Activated CD4-positive, alpha-beta memory T cell treated with anti-CD3 and anti-CD28 coated beads for 36 hours (primary cell): ENCODE measurements at regions not wholly inside any gene's neighbourhood (a gene's known extent, or its start where the extent isn't known, plus 50 kb on each side); places are given as distances from the start of the nearest gene placed in this dataset.

Experiments used
- CTCF ChIA-PET: fragments of 350-600 bp; sonication (Branson Sonifier 250); formaldehyde crosslinking; loops from one replicate; lab custom pipeline; 2021; ENCODE audit warnings: antibody characterized with exemption, inconsistent platforms; lab: Charles Lee
- POLR2A ChIA-PET: fragments of 350-600 bp; sonication (Branson Sonifier 250); formaldehyde crosslinking; loops from one replicate; lab custom pipeline; 2021; ENCODE audit warnings: antibody characterized with exemption; lab: Charles Lee
- DNase-seq: peaks from one replicate; pipeline ENCODE4 v3.0.0-alpha.2; 2020
- H3K27ac Mint-ChIP-seq: one replicate; pipeline ENCODE4 v1.8.0; 2021; ENCODE audit warnings: mixed read lengths
- H3K27me3 Mint-ChIP-seq: one replicate; pipeline ENCODE4 v1.8.0; 2021; ENCODE audit warnings: mixed read lengths
- H3K36me3 Mint-ChIP-seq: one replicate; pipeline ENCODE4 v1.8.0; 2021; ENCODE audit warnings: mixed read lengths
- H3K4me1 Mint-ChIP-seq: one replicate; pipeline ENCODE4 v1.8.0; 2021; ENCODE audit warnings: low read depth, mixed read lengths
- H3K4me3 Mint-ChIP-seq: one replicate; pipeline ENCODE4 v1.8.0; 2021; ENCODE audit warnings: mild to moderate bottlenecking, mixed read lengths
- H3K9me3 Mint-ChIP-seq: one replicate; pipeline ENCODE4 v1.8.0; 2021; ENCODE audit warnings: mixed read lengths
- intact Hi-C: fragments of 100-400 bp; cut with micrococcal nuclease; formaldehyde crosslinking; loops from one replicate; pipeline ENCODE4 v1.15.1; 2023

GRCh38 chr5:109971968-109972367, 282.2 kb downstream of the MAN2A1 start:
- no peak for DNase-seq
- intact Hi-C loops = loop anchor here (2.0 kb wide), 1 partner anchor 55 kb away; no protein-coding TSS in a partner anchor
- Mint-ChIP-seq H3K4me1 (peaks cover 10% of the 10 kb centered on the region), H3K36me3 (no peaks in the 10 kb centered on the region), H3K27me3 (no peaks in the 10 kb centered on the region), H3K4me3 (no peak overlapping the region), H3K27ac (no peak overlapping the region), H3K9me3 (no peaks in the 10 kb centered on the region)
- CTCF ChIA-PET = no interaction called here
- POLR2A ChIA-PET = interaction anchor here (1.1 kb wide), 1 partner anchor 27 kb away, joined by 3 read pairs; no protein-coding TSS in a partner anchor

GRCh38 chr5:109981979-109982378, 292.3 kb downstream of the MAN2A1 start:
- ChIA-PET POLR2A (no interaction called here), CTCF (no interaction called here)
- no peak overlapping the region for H3K27ac Mint-ChIP-seq
- intact Hi-C loops = no loop called here
- DNase-seq = no peak
- H3K9me3 Mint-ChIP-seq = no peaks in the 10 kb centered on the region
- no peaks in the 10 kb centered on the region for H3K4me1 Mint-ChIP-seq
- H3K27me3 Mint-ChIP-seq = no peaks in the 10 kb centered on the region
- H3K36me3 Mint-ChIP-seq = no peaks in the 10 kb centered on the region
- H3K4me3 Mint-ChIP-seq = no peak overlapping the region

- no peaks in the 10 kb centered on the region for H3K36me3 Mint-ChIP-seq
- ChIA-PET POLR2A (no interaction called here), CTCF (no interaction called here)
Measured at GRCh38 chr5:109982966-109983534, 293.3 kb downstream of the MAN2A1 start.

GRCh38 chr5:109986726-109987125, 297.0 kb downstream of the MAN2A1 start:
- ChIA-PET CTCF (no interaction called here), POLR2A (no interaction called here)
- intact Hi-C loops = no loop called here
- DNase-seq = no peak
- Mint-ChIP-seq H3K27me3 (no peaks in the 10 kb centered on the region), H3K4me1 (no peaks in the 10 kb centered on the region), H3K27ac (no peak overlapping the region), H3K9me3 (no peaks in the 10 kb centered on the region), H3K36me3 (no peaks in the 10 kb centered on the region), H3K4me3 (no peak overlapping the region)

More at GRCh38 chr5:109982966-109983534, 293.3 kb downstream of the MAN2A1 start:
- Mint-ChIP-seq H3K27me3 (no peaks in the 10 kb centered on the region), H3K4me3 (no peak overlapping the region), H3K27ac (no peak overlapping the region), H3K4me1 (no peaks in the 10 kb centered on the region), H3K9me3 (no peaks in the 10 kb centered on the region)
- no peak for DNase-seq
- intact Hi-C loops = no loop called here

GRCh38 chr5:109987355-109987754, 297.6 kb downstream of the MAN2A1 start:
- Mint-ChIP-seq H3K4me1 (no peaks in the 10 kb centered on the region), H3K27ac (no peak overlapping the region), H3K9me3 (no peaks in the 10 kb centered on the region), H3K4me3 (no peak overlapping the region), H3K27me3 (no peaks in the 10 kb centered on the region), H3K36me3 (no peaks in the 10 kb centered on the region)
- intact Hi-C loops = no loop called here
- CTCF ChIA-PET = no interaction called here
- POLR2A ChIA-PET = no interaction called here
- no peak for DNase-seq

- Mint-ChIP-seq H3K27ac (no peak overlapping the region), H3K36me3 (no peaks in the 10 kb centered on the region), H3K4me1 (no peaks in the 10 kb centered on the region), H3K9me3 (no peaks in the 10 kb centered on the region), H3K27me3 (no peaks in the 10 kb centered on the region), H3K4me3 (no peak overlapping the region)
- intact Hi-C loops = no loop called here
- no peak for DNase-seq
- CTCF ChIA-PET = no interaction called here
- POLR2A ChIA-PET = no interaction called here
Measured at GRCh38 chr5:109987970-109988369, 298.2 kb downstream of the MAN2A1 start.

- no peak for DNase-seq
- Mint-ChIP-seq H3K27ac (no peak overlapping the region), H3K4me1 (no peaks in the 10 kb centered on the region), H3K36me3 (no peaks in the 10 kb centered on the region), H3K9me3 (no peaks in the 10 kb centered on the region), H3K27me3 (no peaks in the 10 kb centered on the region), H3K4me3 (no peak overlapping the region)
- POLR2A ChIA-PET = interaction anchor here (0.5 kb wide), 1 partner anchor 181 kb away, joined by 4 read pairs; no protein-coding TSS in a partner anchor
- intact Hi-C loops = no loop called here
- CTCF ChIA-PET = no interaction called here
Measured at GRCh38 chr5:109989161-109989560, 299.4 kb downstream of the MAN2A1 start.

- no peak overlapping the region for H3K27ac Mint-ChIP-seq
- ChIA-PET POLR2A (interaction anchor here (0.5 kb wide), 1 partner anchor 180 kb away, joined by 4 read pairs; no protein-coding TSS in a partner anchor), CTCF (no interaction called here)
- H3K27me3 Mint-ChIP-seq = no peaks in the 10 kb centered on the region
- intact Hi-C loops = no loop called here
- no peaks in the 10 kb centered on the region for H3K9me3 Mint-ChIP-seq
- no peaks in the 10 kb centered on the region for H3K36me3 Mint-ChIP-seq
- H3K4me1 Mint-ChIP-seq = no peaks in the 10 kb centered on the region
- no peak overlapping the region for H3K4me3 Mint-ChIP-seq
- no peak for DNase-seq
Measured at GRCh38 chr5:109989994-109990722, 300.4 kb downstream of the MAN2A1 start.

GRCh38 chr5:109990723-109991359, 301.1 kb downstream of the MAN2A1 start:
- no peaks in the 10 kb centered on the region for H3K9me3 Mint-ChIP-seq
- CTCF ChIA-PET = no interaction called here

GRCh38 chr5:109992264-109992915, 302.7 kb downstream of the MAN2A1 start:
- Mint-ChIP-seq H3K4me3 (no peak overlapping the region), H3K27me3 (no peaks in the 10 kb centered on the region), H3K27ac (no peak overlapping the region), H3K4me1 (no peaks in the 10 kb centered on the region), H3K36me3 (no peaks in the 10 kb centered on the region), H3K9me3 (no peaks in the 10 kb centered on the region)
- intact Hi-C loops = no loop called here
- POLR2A ChIA-PET = no interaction called here
- CTCF ChIA-PET = no interaction called here
- no peak for DNase-seq

More at GRCh38 chr5:109990723-109991359, 301.1 kb downstream of the MAN2A1 start:
- POLR2A ChIA-PET = no interaction called here
- no peaks in the 10 kb centered on the region for H3K4me1 Mint-ChIP-seq
- intact Hi-C loops = no loop called here
- H3K27me3 Mint-ChIP-seq = no peaks in the 10 kb centered on the region
- no peaks in the 10 kb centered on the region for H3K36me3 Mint-ChIP-seq
- H3K27ac Mint-ChIP-seq = no peak overlapping the region
- DNase-seq = no peak
- no peak overlapping the region for H3K4me3 Mint-ChIP-seq

- Mint-ChIP-seq H3K27ac (no peak overlapping the region), H3K36me3 (no peaks in the 10 kb centered on the region), H3K4me1 (no peaks in the 10 kb centered on the region), H3K4me3 (no peak overlapping the region), H3K27me3 (peaks cover 2% of the 10 kb centered on the region), H3K9me3 (peaks cover 5% of the 10 kb centered on the region)
- CTCF ChIA-PET = interaction anchor here (0.8 kb wide), 1 partner anchor 261 kb away, joined by 3 read pairs; no protein-coding TSS in a partner anchor
- intact Hi-C loops = no loop called here
- POLR2A ChIA-PET = no interaction called here
- DNase-seq = no peak
Measured at GRCh38 chr5:109994135-109994534, 304.4 kb downstream of the MAN2A1 start.

GRCh38 chr5:109996246-109996645, 306.5 kb downstream of the MAN2A1 start:
- Mint-ChIP-seq H3K9me3 (peaks cover 5% of the 10 kb centered on the region), H3K36me3 (no peaks in the 10 kb centered on the region)
- intact Hi-C loops = no loop called here

More at GRCh38 chr5:109996246-109996645, 306.5 kb downstream of the MAN2A1 start:
- no peak overlapping the region for H3K4me3 Mint-ChIP-seq
- no peaks in the 10 kb centered on the region for H3K4me1 Mint-ChIP-seq
- ChIA-PET POLR2A (no interaction called here), CTCF (no interaction called here)
- peaks cover 2% of the 10 kb centered on the region for H3K27me3 Mint-ChIP-seq
- no peak overlapping the region for H3K27ac Mint-ChIP-seq
- DNase-seq = no peak
